ENCODE measurements at regions not wholly inside any gene's neighbourhood (a gene's known extent, or its start where the extent isn't known, plus 50 kb on each side); places are given as distances from the start of the nearest gene placed in this dataset.

GRCh38 chr1:221032637-221033280, 153.5 kb downstream of the HLX start:
- Histone ChIP-seq H3K9ac (no peak overlapping the region), H3K27ac (peak overlapping the region; percentile 25; the same call in 1 of the 2 replicates), H3K4me2 (ENCODE audit: unreplicated experiment) (peak overlapping the region; percentile 13), H3K4me1 (ENCODE audit: insufficient read depth) (peaks cover 34% of the 10 kb centered on the region), H2AFZ (no peak overlapping the region), H3K36me3 (ENCODE audit: low read depth) (no peaks in the 10 kb centered on the region), H4K20me1 (ENCODE audit: insufficient read depth) (no peaks in the 10 kb centered on the region), H3K27me3 (replicated peaks; ENCODE audit: insufficient read depth) (no peaks in the 10 kb centered on the region), H3K9me2 (ENCODE audit: insufficient read depth) (no peaks in the 10 kb centered on the region), H3K4me3 (no peak overlapping the region), H3F3A (ENCODE audit: insufficient read depth) (peaks cover 38% of the 10 kb centered on the region), H3K79me2 (ENCODE audit: insufficient read depth) (no peaks in the 10 kb centered on the region), H3K9me3 (ENCODE audit: low read depth) (no peaks in the 10 kb centered on the region)
- DNase-seq, result peak; percentile 37
- in situ Hi-C loops (cut with MboI), result no loop called here
- WGBS, 2 experiments (ENCODE audit: low coverage in 1 of 2, low lambda C conversion rate in 2 of 2, missing lambda C conversion rate in 2 of 2), result 2 to 3% methylated on average over 2 of the region's 2 CpGs
- TF ChIP-seq EZH2 (IDR thresholded peaks at IDR 0.05; ENCODE audit: insufficient read depth, poor library complexity, severe bottlenecking) (no peak), EZH2phosphoT487 (IDR thresholded peaks at IDR 0.05; ENCODE audit: insufficient read depth, low read depth) (no peak)

GRCh38 chr1:221035662-221036153, 156.5 kb downstream of the HLX start:
- Histone ChIP-seq H3K9ac (peak overlapping the region; percentile 59), H3K36me3 (ENCODE audit: low read depth) (no peaks in the 10 kb centered on the region), H3K9me3 (ENCODE audit: low read depth) (no peaks in the 10 kb centered on the region), H3K4me1 (ENCODE audit: insufficient read depth) (peaks cover 37% of the 10 kb centered on the region), H3K27ac (peak overlapping the region; percentile 69), H3F3A (ENCODE audit: insufficient read depth) (peaks cover 44% of the 10 kb centered on the region), H3K4me2 (ENCODE audit: unreplicated experiment) (peak overlapping the region; percentile 85), H2AFZ (peak overlapping the region; percentile 76), H3K79me2 (ENCODE audit: insufficient read depth) (no peaks in the 10 kb centered on the region), H3K9me2 (ENCODE audit: insufficient read depth) (no peaks in the 10 kb centered on the region), H3K27me3 (replicated peaks; ENCODE audit: insufficient read depth) (no peaks in the 10 kb centered on the region), H4K20me1 (ENCODE audit: insufficient read depth) (no peaks in the 10 kb centered on the region), H3K4me3 (peak overlapping the region; percentile 62)
- TF ChIP-seq EZH2 (IDR thresholded peaks at IDR 0.05; ENCODE audit: insufficient read depth, poor library complexity, severe bottlenecking) (no peak), EZH2phosphoT487 (IDR thresholded peaks at IDR 0.05; ENCODE audit: insufficient read depth, low read depth) (no peak)
- in situ Hi-C loops (cut with MboI), result no loop called here
- peak; percentile 89 for DNase-seq
- WGBS, 2 experiments (ENCODE audit: low coverage in 1 of 2, low lambda C conversion rate in 2 of 2, missing lambda C conversion rate in 2 of 2), result 2 to 3% methylated on average over 6 of the region's 6 CpGs

DNA sequence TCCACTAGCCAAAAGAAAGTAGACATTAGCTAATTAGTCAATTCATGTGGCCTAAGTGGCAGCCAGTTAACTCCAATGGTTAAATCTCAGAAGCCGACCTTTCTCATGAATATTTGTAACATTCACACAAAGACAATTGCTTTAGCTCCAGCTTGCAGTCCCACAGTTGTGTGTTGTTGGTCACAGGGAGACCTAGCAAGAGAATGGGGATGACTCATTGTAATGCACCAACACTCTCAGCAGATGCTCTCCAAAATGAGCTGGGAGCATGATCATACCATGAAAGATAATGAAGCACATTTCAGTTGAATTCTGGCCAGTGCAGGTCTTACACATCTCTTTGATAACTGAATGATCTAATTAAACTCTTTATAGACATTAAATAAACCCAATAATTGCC, 160.4 kb downstream of the HLX start:
- 59 to 76% methylated on average over 1 of the region's 1 CpG for WGBS, 2 experiments (ENCODE audit: low coverage in 1 of 2, low lambda C conversion rate in 2 of 2, missing lambda C conversion rate in 2 of 2)
- DNase-seq, result peak; percentile 78
- H3K9me3 ChIP-seq (ENCODE audit: low read depth), result no peaks in the 10 kb centered on the region
- no peaks in the 10 kb centered on the region for H3K79me2 ChIP-seq (ENCODE audit: insufficient read depth)
- no peaks in the 10 kb centered on the region for H3K36me3 ChIP-seq (ENCODE audit: low read depth)
- H2AFZ ChIP-seq, result no peak overlapping the region
- H4K20me1 ChIP-seq (ENCODE audit: insufficient read depth), result no peaks in the 10 kb centered on the region
- in situ Hi-C loops (cut with MboI), result no loop called here
- H3K4me2 ChIP-seq (ENCODE audit: unreplicated experiment), result no peak overlapping the region
- no peak overlapping the region for H3K27ac ChIP-seq
- H3K27me3 ChIP-seq (replicated peaks; ENCODE audit: insufficient read depth), result no peaks in the 10 kb centered on the region
- no peak overlapping the region for H3K4me3 ChIP-seq
- TF ChIP-seq EZH2phosphoT487 (IDR thresholded peaks at IDR 0.05; ENCODE audit: insufficient read depth, low read depth) (no peak), EZH2 (IDR thresholded peaks at IDR 0.05; ENCODE audit: insufficient read depth, poor library complexity, severe bottlenecking) (no peak)
- peaks cover 23% of the 10 kb centered on the region for H3F3A ChIP-seq (ENCODE audit: insufficient read depth)
- no peak overlapping the region for H3K9ac ChIP-seq
- H3K4me1 ChIP-seq (ENCODE audit: insufficient read depth), result peaks cover 18% of the 10 kb centered on the region
- no peaks in the 10 kb centered on the region for H3K9me2 ChIP-seq (ENCODE audit: insufficient read depth)

GRCh38 chr1:221040101-221040500, 160.9 kb downstream of the HLX start:
- in situ Hi-C loops (cut with MboI), result no loop called here
- Histone ChIP-seq H3K9ac (no peak overlapping the region), H4K20me1 (ENCODE audit: insufficient read depth) (no peaks in the 10 kb centered on the region), H3F3A (ENCODE audit: insufficient read depth) (peaks cover 23% of the 10 kb centered on the region), H3K4me2 (ENCODE audit: unreplicated experiment) (no peak overlapping the region), H3K9me3 (ENCODE audit: low read depth) (no peaks in the 10 kb centered on the region), H3K4me1 (ENCODE audit: insufficient read depth) (peaks cover 17% of the 10 kb centered on the region), H2AFZ (no peak overlapping the region), H3K36me3 (ENCODE audit: low read depth) (no peaks in the 10 kb centered on the region), H3K4me3 (no peak overlapping the region), H3K27ac (no peak overlapping the region), H3K27me3 (replicated peaks; ENCODE audit: insufficient read depth) (no peaks in the 10 kb centered on the region), H3K79me2 (ENCODE audit: insufficient read depth) (no peaks in the 10 kb centered on the region), H3K9me2 (ENCODE audit: insufficient read depth) (no peaks in the 10 kb centered on the region)
- 94 to 98% methylated on average over 1 of the region's 1 CpG for WGBS, 2 experiments (ENCODE audit: low coverage in 1 of 2, low lambda C conversion rate in 2 of 2, missing lambda C conversion rate in 2 of 2)
- no peak for TF ChIP-seq EZH2 (IDR thresholded peaks at IDR 0.05; ENCODE audit: insufficient read depth, poor library complexity, severe bottlenecking)
- no peak for TF ChIP-seq EZH2phosphoT487 (IDR thresholded peaks at IDR 0.05; ENCODE audit: insufficient read depth, low read depth)
- no peak for DNase-seq
